Neuronal stem cell (in vitro differentiated cells): ENCODE measurements at regions not wholly inside any gene's neighbourhood (a gene's known extent, or its start where the extent isn't known, plus 50 kb on each side); places are given as distances from the start of the nearest gene placed in this dataset. TPM values are rescaled to one million over a fixed set of nuclear protein-coding genes. Genes with fewer than 3 reads are reported as not detected.

Source experiments
- DNase-seq: peaks from one replicate; pipeline ENCODE4 v3.0.0-alpha.2; 2013; ENCODE audit warnings: low spot score
- H2AFZ ChIP-seq: one replicate; pipeline ENCODE4 v1.6.1; 2013; ENCODE audit warnings: mild to moderate bottlenecking, low read length, inconsistent platforms
- H2AK5ac ChIP-seq: 2 replicates; pipeline ENCODE4 v1.6.1; 2013; ENCODE audit warnings: low read depth, mild to moderate bottlenecking, inconsistent platforms, low read length, moderate library complexity, mixed read lengths
- H2BK120ac ChIP-seq: 2 replicates; pipeline ENCODE4 v1.6.1; 2013; ENCODE audit warnings: low read depth, mild to moderate bottlenecking, inconsistent platforms, low read length, moderate library complexity, mixed read lengths
- H2BK12ac ChIP-seq: one replicate; pipeline ENCODE4 v1.6.1; 2013; ENCODE audit warnings: low read length, inconsistent platforms
- H2BK15ac ChIP-seq: 2 replicates; pipeline ENCODE4 v1.6.1; 2013; ENCODE audit warnings: mild to moderate bottlenecking, low read length, inconsistent platforms, mixed read lengths
- H2BK5ac ChIP-seq: one replicate; pipeline ENCODE4 v1.6.1; 2013; ENCODE audit warnings: inconsistent platforms, mild to moderate bottlenecking, low read length, moderate library complexity
- H3K14ac ChIP-seq: one replicate; pipeline ENCODE4 v1.6.1; 2013; ENCODE audit warnings: low read length, inconsistent platforms
- H3K18ac ChIP-seq: 2 replicates; pipeline ENCODE4 v1.6.1; 2013; ENCODE audit warnings: low read length, inconsistent platforms
- H3K23ac ChIP-seq: 2 replicates; pipeline ENCODE4 v1.6.1; 2013; ENCODE audit warnings: low read depth, mild to moderate bottlenecking, mixed read lengths, low read length, inconsistent platforms; ENCODE audit not compliant: poor library complexity
- H3K27ac ChIP-seq: replicated peaks from 3 replicates; pipeline ENCODE4 v1.5.1; 2013; ENCODE audit warnings: low read length, inconsistent platforms
- H3K27me3 ChIP-seq, 3 experiments: 2 replicates each; pipeline ENCODE4 v1.6.1; 2013; ENCODE audit warnings: low read length in 3 of 3, mild to moderate bottlenecking in 2 of 3, inconsistent platforms in 1 of 3, low read depth in 1 of 3, mixed read lengths in 1 of 3, moderate library complexity in 1 of 3; ENCODE audit not compliant: control insufficient read depth in 3 of 3, insufficient read depth in 3 of 3
- H3K36me3 ChIP-seq, 2 donors: replicated peaks in 1 of 2; 2 replicates each; pipeline ENCODE4 v1.6.1; 2013; ENCODE audit warnings: low read length in 2 of 2; ENCODE audit not compliant: control insufficient read depth in 2 of 2, insufficient read depth in 2 of 2
- H3K4ac ChIP-seq: 2 replicates; pipeline ENCODE4 v1.6.1; 2013; ENCODE audit warnings: inconsistent platforms, mild to moderate bottlenecking, low read length, moderate library complexity
- H3K4me1 ChIP-seq, 2 donors: 1 replicate in 1 of 2; 2 replicates in 1 of 2; pipeline ENCODE4 v1.6.1; 2013; ENCODE audit warnings: low read length in 2 of 2, low read depth in 1 of 2; ENCODE audit not compliant: control insufficient read depth in 2 of 2, insufficient read depth in 1 of 2
- H3K4me2 ChIP-seq: one replicate; pipeline ENCODE4 v1.6.1; 2013; ENCODE audit warnings: mild to moderate bottlenecking, low read length, inconsistent platforms; ENCODE audit not compliant: insufficient read depth, poor library complexity, severe bottlenecking
- H3K4me3 ChIP-seq, 2 donors: 2 replicates each; pipeline ENCODE4 v1.5.1; 2013; ENCODE audit warnings: low read length in 2 of 2, mild to moderate bottlenecking in 2 of 2, inconsistent platforms in 1 of 2, moderate library complexity in 1 of 2
- H3K79me1 ChIP-seq: one replicate; pipeline ENCODE4 v1.6.1; 2013; ENCODE audit warnings: low read depth, mild to moderate bottlenecking, inconsistent platforms, low read length, moderate library complexity
- H3K9ac ChIP-seq: one replicate; pipeline ENCODE4 v1.6.1; 2013; ENCODE audit warnings: mild to moderate bottlenecking, low read depth, low read length, inconsistent platforms; ENCODE audit not compliant: poor library complexity
- H3K9me3 ChIP-seq, 2 donors: replicated peaks in 1 of 2; 2 replicates each; pipeline versions ENCODE3 to v1.6.1; 2013; ENCODE audit warnings: low read length in 2 of 2, mild to moderate bottlenecking in 2 of 2, inconsistent platforms in 1 of 2, low read depth in 1 of 2, mixed read lengths in 1 of 2, moderate library complexity in 1 of 2; ENCODE audit not compliant: control insufficient read depth in 2 of 2, insufficient read depth in 1 of 2
- H4K8ac ChIP-seq: one replicate; pipeline ENCODE4 v1.6.1; 2013; ENCODE audit warnings: low read depth, mild to moderate bottlenecking, inconsistent platforms, low read length, moderate library complexity
- H4K91ac ChIP-seq: one replicate; pipeline ENCODE4 v1.6.1; 2013; ENCODE audit warnings: low read length, low read depth, mild to moderate bottlenecking, inconsistent platforms; ENCODE audit not compliant: poor library complexity
- WGBS, 2 donors: extraction: QIAGEN DNeasy Blood & Tissue Kit; methylation state at CpG; one replicate each; pipeline ENCODE4 v1.1.7; 2013; ENCODE audit warnings: missing lambda C conversion rate in 2 of 2, mixed read lengths in 1 of 2; ENCODE audit not compliant: insufficient read length in 2 of 2, insufficient replicate concordance in 1 of 2; ENCODE audit errors: extremely low coverage in 2 of 2; 5-methylcytosine and 5-hydroxymethylcytosine counted together
- small RNA-seq: library from polyadenylated mRNA; stranded (forward); fragments of <200 nt; extraction: miRNeasy Mini kit (QIAGEN cat#:217004); gene quantifications from one replicate; pipeline ENCODE3, GENCODE V24; 2013; ENCODE audit not compliant: insufficient read depth

DNA sequence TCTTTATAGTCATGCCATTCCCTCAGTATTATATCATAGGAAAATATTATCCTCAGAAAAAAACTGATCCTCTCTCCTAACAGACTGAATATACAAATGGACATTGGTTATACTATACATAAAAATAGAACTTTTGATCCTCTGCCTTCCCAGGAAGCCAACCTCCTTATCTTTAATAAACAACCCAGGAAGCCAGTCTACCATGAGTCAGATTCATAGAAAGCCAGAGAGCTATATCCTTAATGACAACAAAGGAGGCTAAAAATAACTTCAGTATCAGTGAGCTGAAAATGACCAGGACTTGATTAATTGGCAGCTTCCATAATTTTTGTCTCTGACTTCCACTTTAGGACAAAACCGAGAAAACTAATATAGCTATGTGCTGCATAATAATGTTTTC is 58.0 kb upstream of the USP9Y start:
- H2AFZ ChIP-seq, result no peak overlapping the region
- H3K79me1 ChIP-seq, result no peaks in the 10 kb centered on the region
- no peak overlapping the region for H3K18ac ChIP-seq
- H2AK5ac ChIP-seq, result no peak overlapping the region
- no peak overlapping the region for H2BK15ac ChIP-seq
- H3K9me3 ChIP-seq, result no peaks in the 10 kb centered on the region
- no peak overlapping the region for H3K4me2 ChIP-seq
- H4K8ac ChIP-seq, result no peak overlapping the region
- no peak overlapping the region for H3K4me3 ChIP-seq
- no peaks in the 10 kb centered on the region for H3K27me3 ChIP-seq
- no peak for DNase-seq
- H3K23ac ChIP-seq, result no peak overlapping the region
- no peaks in the 10 kb centered on the region for H3K4me1 ChIP-seq
- H4K91ac ChIP-seq, result no peak overlapping the region
- no peak overlapping the region for H2BK120ac ChIP-seq
- H3K14ac ChIP-seq, result no peak overlapping the region
- H3K4ac ChIP-seq, result no peak overlapping the region
- no peak overlapping the region for H3K27ac ChIP-seq
- no peak overlapping the region for H3K9ac ChIP-seq
- H2BK12ac ChIP-seq, result no peak overlapping the region
- no peaks in the 10 kb centered on the region for H3K36me3 ChIP-seq
- no peak overlapping the region for H2BK5ac ChIP-seq
- WGBS, 2 donors, result no CpG with 5 or more reads among the region's 1 CpG

DNA sequence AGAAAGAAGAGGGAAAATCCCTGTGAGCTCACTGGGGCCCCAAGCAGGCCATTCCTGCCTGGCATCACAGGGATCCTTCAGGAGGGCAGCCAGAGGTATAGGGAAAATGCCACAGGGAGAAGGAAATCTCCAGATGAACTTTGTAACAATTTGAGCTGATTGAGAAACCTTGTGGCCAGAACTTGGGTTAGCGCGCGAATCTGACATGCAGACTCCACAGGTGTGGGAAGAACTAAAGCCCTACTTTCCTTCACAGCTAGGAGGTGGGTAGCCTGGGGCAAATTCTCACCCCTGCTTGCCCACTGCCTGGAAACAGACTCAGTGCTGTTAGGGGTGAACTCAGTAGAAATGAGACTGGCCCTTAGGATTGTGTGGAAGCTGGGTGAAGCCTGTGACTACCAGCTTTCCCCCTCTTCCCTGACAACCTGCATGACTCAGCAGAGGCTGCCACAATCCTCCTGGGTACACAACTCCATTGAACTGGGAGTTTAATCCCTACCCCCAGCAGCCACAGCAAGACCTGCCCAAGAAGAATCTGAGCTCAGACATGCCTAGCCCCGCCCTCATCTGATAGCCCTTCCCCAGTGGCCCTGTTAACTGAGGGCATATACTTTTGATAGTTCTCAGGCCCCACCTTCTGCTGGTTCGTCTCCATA is 57.2 kb upstream of the USP9Y start:
- H3K27me3 ChIP-seq, result no peaks in the 10 kb centered on the region
- no peak overlapping the region for H2BK120ac ChIP-seq
- no peak overlapping the region for H3K9ac ChIP-seq
- no peak overlapping the region for H2AFZ ChIP-seq
- no peak overlapping the region for H3K14ac ChIP-seq
- no peaks in the 10 kb centered on the region for H3K36me3 ChIP-seq
- no peak overlapping the region for H2AK5ac ChIP-seq
- H3K4ac ChIP-seq, result no peak overlapping the region
- H2BK5ac ChIP-seq, result no peak overlapping the region
- no peaks in the 10 kb centered on the region for H3K9me3 ChIP-seq
- no peaks in the 10 kb centered on the region for H3K4me1 ChIP-seq
- no peak overlapping the region for H2BK15ac ChIP-seq
- H3K4me3 ChIP-seq, result no peak overlapping the region
- no peak for DNase-seq
- H2BK12ac ChIP-seq, result no peak overlapping the region
- no peak overlapping the region for H3K23ac ChIP-seq
- H4K91ac ChIP-seq, result no peak overlapping the region
- no peak overlapping the region for H4K8ac ChIP-seq
- H3K79me1 ChIP-seq, result no peaks in the 10 kb centered on the region
- H3K27ac ChIP-seq, result no peak overlapping the region
- H3K18ac ChIP-seq, result no peak overlapping the region
- no CpG with 5 or more reads among the region's 5 CpGs for WGBS, 2 donors
- no peak overlapping the region for H3K4me2 ChIP-seq

DNA sequence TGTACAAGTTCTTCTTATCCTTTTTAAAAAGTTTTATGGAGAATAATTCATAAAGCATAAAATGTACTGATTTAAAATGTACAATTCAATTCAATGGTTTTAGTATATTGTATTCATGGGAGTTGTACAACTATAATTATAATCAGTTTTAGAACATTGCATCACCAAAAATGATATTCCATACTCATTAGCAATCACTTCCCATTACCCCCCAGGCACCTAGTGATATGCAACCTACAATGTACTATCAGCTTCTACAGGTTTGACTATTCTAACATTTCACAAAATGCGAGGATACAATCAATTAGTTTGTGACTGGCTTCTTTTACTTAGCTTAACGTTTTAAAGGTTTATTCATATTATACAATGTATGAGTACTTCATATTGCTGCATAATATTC is 49.9 kb upstream of the USP9Y start:
- no peak overlapping the region for H3K14ac ChIP-seq
- no peaks in the 10 kb centered on the region for H3K36me3 ChIP-seq
- DNase-seq, result no peak
- no peak overlapping the region for H4K8ac ChIP-seq
- no peak overlapping the region for H3K4ac ChIP-seq
- no peaks in the 10 kb centered on the region for H3K79me1 ChIP-seq
- no peaks in the 10 kb centered on the region for H3K9me3 ChIP-seq
- no peak overlapping the region for H4K91ac ChIP-seq
- no CpG with 5 or more reads among the region's 2 CpGs for WGBS, 2 donors
- no peaks in the 10 kb centered on the region for H3K4me1 ChIP-seq
- no peak overlapping the region for H3K27ac ChIP-seq
- no peak overlapping the region for H2BK120ac ChIP-seq
- no peaks in the 10 kb centered on the region for H3K27me3 ChIP-seq
- no peak overlapping the region for H2AFZ ChIP-seq
- H2AK5ac ChIP-seq, result no peak overlapping the region
- no peak overlapping the region for H2BK12ac ChIP-seq
- no peak overlapping the region for H3K23ac ChIP-seq
- no peak overlapping the region for H3K4me2 ChIP-seq
- no peak overlapping the region for H3K18ac ChIP-seq
- H2BK15ac ChIP-seq, result no peak overlapping the region
- H3K4me3 ChIP-seq, result no peak overlapping the region
- H2BK5ac ChIP-seq, result no peak overlapping the region
- no peak overlapping the region for H3K9ac ChIP-seq

Small RNA genes lying in the stretch of these regions (small RNA-seq; reads per million reads assigned to genes)
- not detected for gene RN7SL702P
